ENCODE measurements at regions not wholly inside any gene's neighbourhood (a gene's known extent, or its start where the extent isn't known, plus 50 kb on each side); places are given as distances from the start of the nearest gene placed in this dataset.

- H3K36me3 Mint-ChIP-seq (ENCODE audit: insufficient read depth, unreplicated experiment), result no peaks in the 10 kb centered on the region
- H3K4me3 Mint-ChIP-seq (ENCODE audit: low read depth, unreplicated experiment), result no peak overlapping the region
- intact Hi-C loops (cut with micrococcal nuclease; ENCODE audit: unreplicated experiment), result no loop called here
- H3K27ac Mint-ChIP-seq (ENCODE audit: unreplicated experiment), result no peak overlapping the region
- H3K4me1 Mint-ChIP-seq (ENCODE audit: low read depth, unreplicated experiment), result no peaks in the 10 kb centered on the region
- DNase-seq, result no peak
- H3K27me3 Mint-ChIP-seq (ENCODE audit: unreplicated experiment), result peaks cover 25% of the 10 kb centered on the region
- CTCF ChIA-PET, result no interaction called here
- H3K9me3 Mint-ChIP-seq (ENCODE audit: low read depth, unreplicated experiment), result no peaks in the 10 kb centered on the region
- no TSS peak for BruUV-seq (replicated peaks)
- TF ChIP-seq CTCF (IDR thresholded peaks at IDR 0.05; ENCODE audit: unreplicated experiment), result no peak
Measured at GRCh38 chr2:204064119-204064518, 127.6 kb downstream of the ICOS start.

GRCh38 chr2:204065566-204065965 lies 129.0 kb downstream of the ICOS start:
- Mint-ChIP-seq H3K9me3 (ENCODE audit: low read depth, unreplicated experiment) (no peaks in the 10 kb centered on the region), H3K4me1 (ENCODE audit: low read depth, unreplicated experiment) (no peaks in the 10 kb centered on the region), H3K36me3 (ENCODE audit: insufficient read depth, unreplicated experiment) (no peaks in the 10 kb centered on the region), H3K27ac (ENCODE audit: unreplicated experiment) (no peak overlapping the region), H3K27me3 (ENCODE audit: unreplicated experiment) (peaks cover 37% of the 10 kb centered on the region), H3K4me3 (ENCODE audit: low read depth, unreplicated experiment) (no peak overlapping the region)
- no TSS peak for BruUV-seq (replicated peaks)
- no peak for DNase-seq
- TF ChIP-seq CTCF (IDR thresholded peaks at IDR 0.05; ENCODE audit: unreplicated experiment), result no peak
- CTCF ChIA-PET, result no interaction called here
- intact Hi-C loops (cut with micrococcal nuclease; ENCODE audit: unreplicated experiment), result no loop called here

GRCh38 chr2:204066051-204066450 lies 129.5 kb downstream of the ICOS start:
- intact Hi-C loops (cut with micrococcal nuclease; ENCODE audit: unreplicated experiment), result no loop called here
- DNase-seq, result no peak
- no TSS peak for BruUV-seq (replicated peaks)
- Mint-ChIP-seq H3K4me3 (ENCODE audit: low read depth, unreplicated experiment) (no peak overlapping the region), H3K9me3 (ENCODE audit: low read depth, unreplicated experiment) (no peaks in the 10 kb centered on the region), H3K4me1 (ENCODE audit: low read depth, unreplicated experiment) (no peaks in the 10 kb centered on the region), H3K36me3 (ENCODE audit: insufficient read depth, unreplicated experiment) (no peaks in the 10 kb centered on the region), H3K27ac (ENCODE audit: unreplicated experiment) (no peak overlapping the region), H3K27me3 (ENCODE audit: unreplicated experiment) (peaks cover 37% of the 10 kb centered on the region)
- CTCF ChIA-PET, result no interaction called here
- no peak for TF ChIP-seq CTCF (IDR thresholded peaks at IDR 0.05; ENCODE audit: unreplicated experiment)

GRCh38 chr2:204069804-204070203 lies 133.2 kb downstream of the ICOS start:
- TF ChIP-seq CTCF (IDR thresholded peaks at IDR 0.05; ENCODE audit: unreplicated experiment), result no peak
- BruUV-seq (replicated peaks), result no TSS peak
- Mint-ChIP-seq H3K27me3 (ENCODE audit: unreplicated experiment) (peaks cover 47% of the 10 kb centered on the region), H3K9me3 (ENCODE audit: low read depth, unreplicated experiment) (no peaks in the 10 kb centered on the region), H3K27ac (ENCODE audit: unreplicated experiment) (no peak overlapping the region), H3K36me3 (ENCODE audit: insufficient read depth, unreplicated experiment) (no peaks in the 10 kb centered on the region), H3K4me3 (ENCODE audit: low read depth, unreplicated experiment) (no peak overlapping the region), H3K4me1 (ENCODE audit: low read depth, unreplicated experiment) (no peaks in the 10 kb centered on the region)
- intact Hi-C loops (cut with micrococcal nuclease; ENCODE audit: unreplicated experiment), result no loop called here
- DNase-seq, result no peak
- CTCF ChIA-PET, result no interaction called here
